ENCODE measurements at regions not wholly inside any gene's neighbourhood (a gene's known extent, or its start where the extent isn't known, plus 50 kb on each side); places are given as distances from the start of the nearest gene placed in this dataset.
"Not testable (repeated sequence)": the region's sequence is repeated elsewhere in the genome, so short reads cannot be mapped to it uniquely, and the experiment has no call there.

DNA sequence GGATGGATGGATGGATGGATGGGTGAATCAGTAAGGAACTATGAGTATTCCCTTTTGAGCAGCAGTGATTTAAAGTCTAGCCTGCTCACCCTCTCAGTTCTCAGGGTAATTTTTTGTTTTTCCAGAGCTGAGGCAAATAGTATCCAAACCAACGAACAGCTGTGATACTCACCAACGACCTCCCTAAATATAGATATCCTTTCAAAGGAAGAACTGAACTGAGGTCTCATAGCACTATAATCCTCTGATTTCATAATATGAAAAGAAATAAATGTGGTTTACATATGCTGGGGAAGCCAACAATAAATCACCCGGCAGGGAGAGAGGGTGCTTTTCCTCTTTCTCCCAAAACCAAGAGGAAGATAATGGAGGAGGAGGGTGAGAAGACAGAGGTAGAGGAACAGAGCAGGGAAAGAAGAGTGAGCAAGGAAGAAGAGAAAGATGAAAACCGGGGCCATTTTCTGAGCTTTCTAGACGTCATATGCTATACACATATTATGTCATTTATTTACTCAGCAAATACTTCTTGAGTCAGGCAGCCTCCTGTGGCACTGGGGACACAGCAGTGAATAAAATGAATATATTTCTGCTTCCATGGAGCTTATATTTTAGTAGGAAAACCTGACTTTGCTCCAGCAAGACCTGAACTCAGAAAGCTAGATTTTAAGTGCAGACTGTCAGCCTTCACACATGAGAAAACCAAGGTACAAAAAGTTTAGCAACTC, 710.7 kb upstream of the TBX3 start:
- DNase-seq (ENCODE audit: low read depth), result no peak

DNA sequence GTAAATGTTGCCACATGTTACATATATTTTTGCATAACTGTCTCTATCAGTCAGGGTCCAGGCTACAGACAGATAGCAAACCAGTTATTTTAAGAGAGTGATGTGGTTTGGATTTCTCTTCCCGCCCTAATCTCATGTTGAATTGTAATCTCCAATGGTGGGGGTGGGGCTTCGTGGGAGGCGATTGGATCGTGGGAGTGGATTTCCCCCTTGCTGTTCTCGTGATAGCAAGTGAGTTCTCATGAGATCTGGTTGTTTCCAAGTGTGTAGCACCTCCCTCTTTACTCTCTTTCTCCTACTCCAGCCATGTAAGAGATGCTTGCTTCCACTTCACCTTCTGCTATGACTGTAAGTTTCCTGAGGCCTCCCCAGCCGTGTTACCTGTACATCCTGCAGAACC, 704.2 kb upstream of the TBX3 start:
- DNase-seq (ENCODE audit: low read depth), result no peak

DNA sequence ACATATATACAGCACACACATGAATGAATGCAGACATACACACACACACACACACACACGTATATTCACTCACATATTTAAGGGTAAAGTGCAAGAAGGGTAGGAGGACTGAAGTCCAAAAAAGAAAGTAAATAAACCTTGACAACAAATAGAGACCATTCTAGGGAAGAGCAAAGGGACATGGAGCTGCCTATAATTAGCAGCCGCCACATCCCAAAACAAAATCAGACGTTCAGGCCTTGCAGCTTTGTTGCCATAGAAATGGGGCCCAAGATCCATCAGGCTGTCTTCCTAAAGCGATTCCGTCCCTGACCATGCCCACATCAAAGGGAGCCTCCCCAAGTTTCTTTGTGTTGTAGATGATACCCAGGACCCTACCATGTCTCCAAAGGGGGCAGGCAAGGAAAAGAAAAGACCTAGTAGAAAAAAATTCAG, 703.5 kb upstream of the TBX3 start:
- DNase-seq (ENCODE audit: low read depth), result no peak

DNA sequence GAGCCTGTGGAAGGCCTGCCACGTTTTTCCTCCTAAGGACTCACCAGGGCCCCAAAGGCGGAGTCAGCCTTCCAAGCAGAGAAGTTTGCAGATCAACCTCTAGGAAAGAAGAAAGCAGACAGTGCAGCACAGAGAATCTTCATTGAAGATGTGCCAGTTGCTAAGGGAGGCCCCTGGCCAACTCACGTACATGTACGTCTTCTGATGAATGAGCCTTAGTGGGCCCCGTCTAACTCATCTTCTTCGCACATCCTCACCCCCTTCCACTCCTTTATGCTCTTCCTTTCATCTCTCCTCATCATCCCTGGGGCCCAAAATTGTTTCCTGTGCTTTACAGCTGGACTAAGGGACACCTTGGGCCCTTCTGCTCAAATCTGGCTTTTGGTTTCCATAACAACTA, 703.0 kb upstream of the TBX3 start:
- DNase-seq (ENCODE audit: low read depth), result no peak

DNA sequence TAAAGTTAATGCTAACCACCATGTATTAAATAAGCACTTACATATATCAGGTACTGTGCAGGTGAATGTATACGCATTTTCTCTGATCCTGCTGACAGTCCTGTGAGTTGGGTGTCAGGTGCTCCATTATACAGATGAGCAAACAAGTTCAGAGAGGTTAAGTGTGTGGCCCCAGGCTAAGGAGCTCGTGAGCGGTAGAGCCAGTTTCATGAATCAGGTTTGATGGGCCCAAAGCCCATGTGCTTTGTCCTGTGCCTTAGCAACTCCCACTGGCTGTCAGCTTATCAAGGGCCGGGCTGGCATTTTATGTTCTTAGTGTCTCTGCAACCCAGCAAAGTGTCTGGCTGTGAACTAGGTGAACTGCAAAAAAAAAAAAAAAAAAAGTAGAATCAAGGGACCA, 701.2 kb upstream of the TBX3 start:
- no peak for DNase-seq (ENCODE audit: low read depth)

DNA sequence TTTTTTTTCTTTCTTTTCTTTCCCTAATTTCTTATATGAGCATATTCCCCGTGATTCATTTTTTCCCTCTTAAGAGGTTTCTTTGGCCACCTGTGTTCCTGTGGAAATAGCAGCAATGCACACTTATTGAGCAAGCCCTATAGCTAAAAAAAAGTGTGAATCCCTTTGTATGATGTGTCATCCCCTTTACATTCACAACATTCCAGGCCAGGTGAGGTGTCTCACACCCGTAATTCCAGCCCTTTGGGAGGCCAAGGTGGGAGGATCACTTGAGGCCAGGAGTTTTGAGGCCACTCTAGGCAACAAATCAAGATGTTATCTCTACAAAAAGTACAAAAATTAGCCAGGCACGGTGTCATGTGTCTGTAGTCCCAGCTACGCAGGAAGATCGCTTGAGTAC, 700.4 kb upstream of the TBX3 start:
- DNase-seq (ENCODE audit: low read depth), result no peak

DNA sequence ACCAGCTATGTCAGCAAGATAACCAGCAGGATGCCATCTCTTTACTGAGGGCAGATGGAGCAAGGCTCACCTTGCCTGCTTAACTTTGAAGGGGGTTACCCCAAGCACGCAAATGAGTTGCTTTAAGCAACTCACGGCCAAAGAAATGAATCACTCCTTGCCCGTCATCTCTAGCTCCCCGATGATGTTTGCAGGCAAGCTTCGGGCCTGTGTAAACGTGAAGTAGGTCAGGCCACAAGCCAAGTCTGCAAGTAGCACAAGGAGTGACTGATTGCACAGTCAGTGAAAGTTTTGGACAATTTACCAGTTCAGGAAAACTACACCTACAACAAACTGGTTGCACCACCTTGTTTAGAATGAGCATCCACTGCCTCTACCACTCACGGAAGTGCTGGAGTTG, 699.7 kb upstream of the TBX3 start:
- DNase-seq (ENCODE audit: low read depth), result peak; percentile 56

DNA sequence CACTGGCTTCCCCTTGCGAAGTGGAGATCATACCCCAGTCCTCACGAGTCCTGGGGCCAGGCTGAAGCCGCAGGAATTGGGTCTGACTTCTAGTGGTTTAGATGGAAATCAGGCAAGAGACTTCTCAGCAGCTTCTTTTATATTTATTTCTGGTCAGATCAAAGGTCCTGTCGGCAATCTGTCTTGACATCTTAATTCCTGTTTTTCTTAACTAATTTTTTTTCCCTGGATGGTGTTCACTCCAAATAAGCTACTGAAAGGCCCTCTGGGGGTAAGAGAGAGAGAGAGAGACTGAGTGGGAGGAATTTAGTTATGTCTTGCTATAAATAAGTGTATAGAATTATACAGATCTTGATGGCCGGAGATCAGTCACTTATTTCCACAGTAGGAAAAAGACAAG, 698.7 kb upstream of the TBX3 start:
- no peak for DNase-seq (ENCODE audit: low read depth)

DNA sequence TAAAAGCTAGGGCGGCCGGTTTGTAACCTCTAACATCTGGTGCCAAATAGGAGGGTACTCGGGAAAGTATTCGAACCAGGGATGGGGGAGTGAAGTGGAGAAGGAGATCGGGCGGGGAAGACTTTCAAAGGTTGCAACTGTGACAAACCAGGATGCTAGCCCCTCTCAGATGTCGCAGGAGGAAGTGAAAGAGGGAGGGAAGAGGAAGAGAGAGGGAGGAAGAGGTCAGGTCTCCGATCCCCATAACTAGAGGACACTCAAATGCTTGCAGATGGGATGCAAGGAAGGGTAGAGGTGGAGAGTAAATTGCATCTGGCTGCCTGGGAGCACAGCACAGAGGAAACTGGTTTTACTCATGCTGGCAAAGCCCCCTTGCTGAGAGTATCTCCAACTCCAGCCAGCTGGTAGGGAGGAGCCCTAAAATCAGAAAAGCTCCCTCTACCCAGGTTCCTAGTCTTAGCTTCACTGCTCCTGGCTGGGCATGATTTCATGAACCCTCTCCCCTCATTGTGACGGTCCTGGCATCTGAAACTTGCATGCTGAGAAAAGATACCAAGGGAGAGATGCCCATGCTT, 696.7 kb upstream of the TBX3 start:
- DNase-seq (ENCODE audit: low read depth), result no peak

DNA sequence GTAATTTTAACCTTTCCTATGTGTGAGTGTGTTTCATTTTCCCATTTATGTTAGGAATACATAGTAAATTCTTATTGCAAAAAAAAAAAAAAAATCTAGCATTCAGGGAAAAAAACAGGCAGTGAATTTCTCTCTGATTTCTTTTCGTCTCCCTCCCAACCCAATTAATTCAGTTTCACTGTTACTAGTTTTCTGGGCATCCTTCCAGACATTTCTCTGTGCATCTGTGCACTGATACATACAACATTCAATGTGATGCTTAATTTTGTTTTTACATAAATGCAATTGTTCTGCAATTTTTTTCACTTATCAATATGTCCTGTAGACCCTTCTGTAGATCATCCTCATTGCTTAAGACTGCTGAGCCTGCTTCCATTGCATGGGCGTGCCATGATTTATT, 694.3 kb upstream of the TBX3 start:
- DNase-seq (ENCODE audit: low read depth), result no peak

DNA sequence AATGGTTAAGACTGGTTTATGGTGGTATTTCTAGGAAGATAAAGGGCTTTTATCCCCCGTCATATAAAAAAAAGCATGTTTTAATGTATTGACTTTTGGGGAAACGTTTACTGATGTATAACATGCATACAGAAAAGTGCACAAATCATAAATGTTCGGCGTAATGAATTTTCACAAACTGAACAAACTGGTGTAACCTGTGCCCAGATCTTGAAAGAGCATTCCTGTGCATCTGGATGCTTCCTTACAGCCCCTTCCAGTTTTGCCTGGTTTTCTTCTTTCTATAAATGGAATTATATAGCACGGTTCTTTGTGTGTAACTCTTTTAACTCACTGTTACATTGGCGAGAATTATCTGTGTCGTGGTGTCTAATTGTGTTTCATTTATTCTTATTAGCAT, 693.8 kb upstream of the TBX3 start:
- DNase-seq (ENCODE audit: low read depth), result no peak

DNA sequence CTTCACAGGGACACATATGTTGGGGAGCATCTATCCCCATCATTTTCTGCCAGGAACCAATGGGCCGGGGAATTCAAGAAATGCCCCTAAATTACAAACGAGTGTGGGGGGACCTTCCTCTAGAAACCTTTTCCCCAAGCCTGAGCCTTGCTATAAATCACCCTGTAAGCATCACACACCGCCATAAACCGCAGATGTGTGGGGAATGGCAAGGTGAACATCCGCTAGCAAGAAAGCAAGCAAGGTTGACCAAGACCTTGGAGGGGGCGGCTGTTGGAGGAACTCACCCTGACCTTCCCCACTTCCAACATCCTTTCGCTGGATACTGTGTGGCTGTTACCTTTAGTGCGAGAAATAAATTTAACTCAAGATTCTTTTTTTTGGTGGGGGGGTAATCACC, 693.3 kb upstream of the TBX3 start:
- no peak for DNase-seq (ENCODE audit: low read depth)

DNA sequence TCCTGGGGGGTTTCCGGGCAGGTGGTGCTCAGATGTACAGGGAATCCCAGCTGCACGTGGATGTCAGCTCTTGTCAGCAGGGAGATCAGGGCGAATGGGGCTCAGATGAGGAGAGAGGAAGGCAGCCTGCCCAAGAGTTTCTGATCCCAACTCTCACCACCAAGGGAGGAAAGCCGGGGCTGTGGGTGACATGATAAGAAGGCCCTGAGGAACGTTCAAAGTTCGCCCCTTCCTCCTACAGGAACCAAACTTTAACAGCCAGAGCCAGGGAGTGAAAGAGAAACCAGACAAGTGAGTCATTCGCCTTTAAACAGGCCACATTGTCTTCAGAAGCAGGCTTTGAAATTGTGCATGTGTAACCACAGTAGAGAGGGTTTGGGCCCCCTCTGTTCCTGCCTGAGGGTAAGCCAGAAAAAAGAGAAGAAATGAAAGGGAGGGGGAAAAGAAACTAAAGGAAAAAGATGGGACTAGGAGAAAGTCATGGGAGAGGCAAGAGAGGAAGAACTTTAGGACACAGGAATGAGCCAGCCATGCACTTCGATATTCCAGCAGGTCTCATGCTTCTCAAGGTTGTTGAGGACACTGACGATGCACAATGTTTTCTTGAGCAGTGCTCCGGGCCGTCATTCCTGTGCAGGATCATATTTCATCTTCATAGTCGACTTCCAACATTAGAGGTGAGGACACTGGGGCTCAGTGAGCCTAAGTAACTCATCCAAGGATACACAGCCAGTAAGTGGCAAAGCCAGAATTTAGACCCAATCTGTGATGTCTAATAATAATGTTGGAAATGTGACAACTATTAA, 691.4 kb upstream of the TBX3 start:
- DNase-seq (ENCODE audit: low read depth), result peak; percentile 35

DNA sequence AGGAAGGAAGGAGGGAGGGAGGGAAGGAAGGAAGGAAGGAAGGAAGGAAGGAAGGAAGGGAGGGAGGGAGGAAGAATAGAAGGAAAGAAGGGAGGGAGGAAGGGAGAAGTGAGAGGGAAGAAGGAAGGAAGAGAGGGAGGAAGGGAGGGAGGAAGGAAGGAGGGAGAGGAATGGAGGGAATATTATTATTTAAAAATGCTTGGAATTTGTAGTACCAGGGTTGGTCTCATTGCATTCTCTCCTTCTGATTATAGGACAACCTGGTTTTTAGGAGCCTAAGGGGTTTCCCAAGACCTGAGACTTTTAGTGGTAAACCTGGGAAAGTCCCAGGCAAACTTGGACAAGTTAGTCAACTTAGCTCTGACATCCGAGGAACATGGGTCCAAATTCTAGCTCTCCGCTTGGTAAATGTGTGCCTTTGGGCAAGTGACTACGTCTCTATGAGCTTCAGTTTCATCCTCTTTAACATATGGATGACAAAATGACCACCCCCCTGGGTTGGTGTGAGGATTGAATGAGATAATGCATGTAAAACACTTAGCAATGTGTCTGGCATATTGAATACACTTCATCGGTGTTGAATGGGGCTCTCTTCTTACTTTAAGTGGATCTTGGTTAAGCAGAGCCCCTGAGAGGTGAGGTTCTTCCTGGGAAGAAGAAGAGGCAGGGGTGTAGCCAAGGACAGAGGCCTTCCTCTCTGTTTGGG, 690.7 kb upstream of the TBX3 start:
- no peak for DNase-seq (ENCODE audit: low read depth)

DNA sequence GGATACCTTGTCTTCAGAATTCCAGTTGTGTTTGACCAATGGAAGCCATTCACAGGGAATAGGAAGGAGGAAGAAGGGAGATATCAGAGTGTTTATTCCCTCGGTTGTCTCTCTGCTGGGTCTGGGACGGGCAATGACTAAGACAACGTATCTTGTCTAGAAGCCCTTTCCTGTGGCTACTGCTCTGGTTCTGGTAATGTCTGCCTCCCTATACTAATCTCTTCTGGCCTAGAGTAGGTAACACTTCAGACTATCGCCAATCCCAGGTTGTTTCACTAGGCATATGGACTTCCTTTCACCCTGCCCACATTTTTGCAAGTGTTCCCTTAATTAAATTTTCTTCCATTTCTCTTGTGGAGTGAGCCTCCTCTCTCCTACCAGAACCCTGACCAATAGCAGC, 687.7 kb upstream of the TBX3 start:
- no peak for DNase-seq (ENCODE audit: low read depth)

DNA sequence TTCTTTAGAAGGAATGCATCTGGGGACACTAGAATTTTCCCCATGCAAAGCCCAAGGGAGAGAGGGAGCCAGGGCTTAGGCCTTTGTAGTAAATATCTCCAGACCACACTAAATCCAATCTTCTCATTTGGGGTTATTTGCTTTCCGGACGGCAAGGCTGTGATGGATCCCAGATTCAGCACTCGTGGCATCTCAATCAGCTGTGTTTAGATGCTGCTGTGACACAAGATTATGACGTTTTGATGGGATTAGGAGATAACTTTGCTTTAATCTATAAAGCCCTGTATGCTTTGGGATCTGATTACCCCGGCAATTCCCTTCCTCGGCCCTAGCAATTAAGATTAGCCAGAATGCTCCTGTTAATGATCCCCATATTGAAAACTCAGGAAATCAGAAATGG, 686.7 kb upstream of the TBX3 start:
- no peak for DNase-seq (ENCODE audit: low read depth)

DNA sequence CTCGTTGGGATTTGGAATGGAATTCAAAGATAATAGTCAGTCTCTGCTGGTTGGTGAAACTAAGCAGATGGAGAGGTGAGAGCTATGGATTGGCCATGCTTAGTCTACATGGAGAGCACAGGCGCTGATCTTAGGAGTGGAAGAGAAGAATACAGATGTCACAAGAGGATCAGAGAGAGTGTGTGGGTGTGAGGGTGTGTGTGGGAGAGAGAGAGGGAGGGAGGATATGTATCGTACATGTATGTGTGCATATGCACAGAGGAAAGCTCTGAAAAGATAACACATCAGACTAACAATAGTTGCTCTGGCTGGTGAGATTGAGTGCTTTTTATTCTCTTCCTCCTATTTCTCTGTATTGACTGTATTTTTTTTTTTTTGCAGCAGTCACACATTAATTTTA, 686.2 kb upstream of the TBX3 start:
- no peak for DNase-seq (ENCODE audit: low read depth)

DNA sequence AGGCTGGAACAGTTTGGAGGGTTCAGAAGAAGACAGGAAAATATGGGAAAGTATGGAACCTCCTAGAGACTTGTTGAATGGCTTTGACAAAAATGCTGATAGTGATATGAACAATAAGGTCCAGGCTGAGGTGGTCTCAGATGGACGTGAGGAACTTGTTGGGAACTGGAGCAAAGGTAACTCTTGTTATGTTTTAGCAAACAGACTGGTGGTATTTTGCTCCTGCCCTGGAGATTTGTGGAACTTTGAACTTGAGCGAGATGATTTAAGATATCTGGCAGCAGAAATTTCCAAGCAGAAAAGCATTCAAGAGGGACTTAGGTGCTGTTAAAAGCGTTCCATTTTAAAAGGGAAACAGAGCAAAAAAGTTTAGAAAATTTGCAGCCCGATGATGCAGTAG, 682.3 kb upstream of the TBX3 start:
- not testable (repeated sequence) for DNase-seq (ENCODE audit: low read depth)

DNA sequence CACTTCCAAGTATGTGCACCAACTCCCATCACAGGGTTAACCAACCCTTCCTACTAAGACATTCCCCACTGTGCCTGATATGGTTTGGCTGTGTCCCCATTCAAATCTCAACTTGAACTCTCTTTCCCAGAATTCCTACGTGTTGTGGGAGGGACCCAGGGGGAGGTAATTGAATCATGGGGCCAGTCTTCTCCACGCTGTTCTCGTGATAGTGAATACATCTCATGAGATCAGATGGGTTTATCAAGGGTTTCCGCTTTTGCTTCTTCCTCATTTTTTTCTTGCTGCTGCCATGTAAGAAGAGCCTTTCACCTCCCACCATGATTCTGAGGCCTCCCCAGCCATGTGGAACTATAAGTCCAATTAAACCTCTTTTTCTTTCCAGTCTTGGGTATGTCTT, 681.8 kb upstream of the TBX3 start:
- not testable (repeated sequence) for DNase-seq (ENCODE audit: low read depth)

DNA sequence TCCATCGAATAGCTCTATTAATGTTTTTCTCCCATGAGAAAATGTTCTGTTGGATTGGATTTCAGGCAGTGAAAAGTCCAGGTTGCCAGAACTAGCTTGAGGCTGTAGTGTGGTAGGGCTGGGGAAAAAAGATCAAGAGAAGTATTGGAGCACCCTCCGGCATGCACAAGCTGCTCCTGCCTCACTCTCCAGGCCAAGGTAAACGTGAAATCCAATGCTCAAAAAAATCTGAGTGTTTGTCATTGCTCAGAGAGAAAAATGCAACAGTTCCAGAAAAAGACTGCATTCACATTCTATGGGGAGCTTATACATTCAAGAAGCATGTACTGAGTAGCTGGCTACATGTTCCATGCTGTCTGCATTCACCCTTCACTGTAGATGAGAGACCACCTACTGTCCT, 680.9 kb upstream of the TBX3 start:
- no peak for DNase-seq (ENCODE audit: low read depth)

DNA sequence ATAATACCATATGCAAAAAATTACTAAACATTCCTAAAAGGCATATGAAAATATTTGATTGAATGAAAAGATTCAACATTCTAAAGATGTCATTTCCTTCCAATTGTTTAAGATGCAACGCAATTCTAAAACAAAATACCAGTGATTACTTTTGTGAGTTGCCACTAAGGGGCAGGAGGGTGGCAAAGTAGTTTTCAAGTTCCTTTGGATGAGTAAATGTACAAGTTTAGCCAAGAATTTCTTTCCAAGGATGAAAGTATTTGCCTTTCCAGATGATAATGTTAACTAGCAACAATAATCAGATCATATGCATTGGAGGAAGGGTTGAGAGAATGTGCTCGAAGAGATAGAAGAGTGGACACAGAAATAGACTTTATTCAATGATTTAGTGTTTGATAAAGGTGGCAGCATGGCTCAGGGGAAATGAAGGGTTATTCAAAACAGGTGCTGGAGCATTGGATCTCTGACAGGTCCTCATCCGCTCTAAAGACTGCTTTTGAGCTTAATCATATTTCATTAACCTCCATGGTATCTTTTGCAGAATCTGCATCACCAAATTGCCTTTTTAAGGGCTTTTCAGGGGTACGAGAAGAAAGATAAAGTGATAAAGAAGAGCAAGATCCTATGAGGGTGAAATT, 678.5 kb upstream of the TBX3 start:
- no peak for DNase-seq (ENCODE audit: low read depth)

DNA sequence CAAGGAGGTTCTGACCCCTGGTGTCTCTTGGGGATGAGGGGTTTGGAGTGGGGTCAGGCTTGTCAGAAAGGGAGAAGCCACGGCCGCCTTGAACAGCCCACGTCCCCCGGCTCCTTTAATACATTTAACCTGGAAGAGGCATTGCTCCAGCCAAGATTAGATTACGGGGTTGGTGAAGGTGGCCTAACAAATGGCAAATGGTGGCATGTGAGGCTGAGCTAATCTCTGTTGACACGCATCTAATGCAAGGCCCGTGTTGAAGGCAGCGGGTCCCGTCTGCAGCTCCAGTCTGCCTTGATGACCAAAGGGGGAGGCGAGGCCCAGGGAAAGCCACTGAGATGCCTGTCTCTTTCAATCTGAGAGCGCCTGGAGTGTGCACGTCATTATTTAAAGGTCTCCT, 673.7 kb upstream of the TBX3 start:
- no peak for DNase-seq (ENCODE audit: low read depth)
